ENCODE measurements at regions not wholly inside any gene's neighbourhood (a gene's known extent, or its start where the extent isn't known, plus 50 kb on each side); places are given as distances from the start of the nearest gene placed in this dataset.

DNA sequence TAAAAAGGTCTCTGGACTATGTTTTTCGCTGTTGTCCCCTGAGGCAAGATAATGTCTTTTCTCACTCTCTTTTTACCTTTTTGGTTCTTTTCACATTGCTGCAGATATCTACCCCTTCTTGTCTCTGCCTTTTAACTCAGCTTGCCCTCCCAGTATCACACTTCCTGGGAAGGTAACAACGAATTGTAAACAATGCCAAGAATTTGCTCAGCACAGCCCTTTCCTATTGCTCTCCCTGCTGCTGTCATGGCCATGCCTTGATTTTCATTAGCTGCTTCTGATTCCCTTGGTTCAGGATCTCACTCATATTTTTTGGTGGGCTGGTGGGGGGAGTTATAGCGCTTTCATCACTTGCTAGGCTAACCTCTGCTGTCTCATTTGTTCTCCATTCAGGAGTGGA lies 123.1 kb upstream of the DPH6 start:
- no peak for DNase-seq (ENCODE audit: extremely low spot score in 2 of 2)
- peaks cover 16% of the 10 kb centered on the region for H3K4me1 ChIP-seq
- no peaks in the 10 kb centered on the region for H3K36me3 ChIP-seq
- H3K9me3 ChIP-seq: no peaks in the 10 kb centered on the region
- H3K4me3 ChIP-seq: no peak overlapping the region
- intact Hi-C loops (cut with DNase I): no loop called here
- H3K27me3 ChIP-seq: no peaks in the 10 kb centered on the region
- TF ChIP-seq POLR2AphosphoS5 (IDR thresholded peaks at IDR 0.05; ENCODE audit: insufficient read depth in 1 of 2, low read depth in 1 of 2): no peak
- no peak for TF ChIP-seq POLR2A (IDR thresholded peaks at IDR 0.05)
- TF ChIP-seq, protein P1, sequence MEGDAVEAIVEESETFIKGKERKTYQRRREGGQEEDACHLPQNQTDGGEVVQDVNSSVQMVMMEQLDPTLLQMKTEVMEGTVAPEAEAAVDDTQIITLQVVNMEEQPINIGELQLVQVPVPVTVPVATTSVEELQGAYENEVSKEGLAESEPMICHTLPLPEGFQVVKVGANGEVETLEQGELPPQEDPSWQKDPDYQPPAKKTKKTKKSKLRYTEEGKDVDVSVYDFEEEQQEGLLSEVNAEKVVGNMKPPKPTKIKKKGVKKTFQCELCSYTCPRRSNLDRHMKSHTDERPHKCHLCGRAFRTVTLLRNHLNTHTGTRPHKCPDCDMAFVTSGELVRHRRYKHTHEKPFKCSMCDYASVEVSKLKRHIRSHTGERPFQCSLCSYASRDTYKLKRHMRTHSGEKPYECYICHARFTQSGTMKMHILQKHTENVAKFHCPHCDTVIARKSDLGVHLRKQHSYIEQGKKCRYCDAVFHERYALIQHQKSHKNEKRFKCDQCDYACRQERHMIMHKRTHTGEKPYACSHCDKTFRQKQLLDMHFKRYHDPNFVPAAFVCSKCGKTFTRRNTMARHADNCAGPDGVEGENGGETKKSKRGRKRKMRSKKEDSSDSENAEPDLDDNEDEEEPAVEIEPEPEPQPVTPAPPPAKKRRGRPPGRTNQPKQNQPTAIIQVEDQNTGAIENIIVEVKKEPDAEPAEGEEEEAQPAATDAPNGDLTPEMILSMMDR (IDR thresholded peaks at IDR 0.05): no peak
- no peak overlapping the region for H3K27ac ChIP-seq

- Histone ChIP-seq H3K27ac (no peak overlapping the region), H3K27me3 (no peaks in the 10 kb centered on the region), H3K4me1 (peaks cover 16% of the 10 kb centered on the region), H3K9me3 (no peaks in the 10 kb centered on the region), H3K36me3 (no peaks in the 10 kb centered on the region), H3K4me3 (no peak overlapping the region)
- no peak for DNase-seq (ENCODE audit: extremely low spot score in 2 of 2)
- intact Hi-C loops (cut with DNase I): no loop called here
- no peak for TF ChIP-seq POLR2A (IDR thresholded peaks at IDR 0.05)
Measured at GRCh38 chr15:35669432-35670045, 123.6 kb upstream of the DPH6 start.

DNA sequence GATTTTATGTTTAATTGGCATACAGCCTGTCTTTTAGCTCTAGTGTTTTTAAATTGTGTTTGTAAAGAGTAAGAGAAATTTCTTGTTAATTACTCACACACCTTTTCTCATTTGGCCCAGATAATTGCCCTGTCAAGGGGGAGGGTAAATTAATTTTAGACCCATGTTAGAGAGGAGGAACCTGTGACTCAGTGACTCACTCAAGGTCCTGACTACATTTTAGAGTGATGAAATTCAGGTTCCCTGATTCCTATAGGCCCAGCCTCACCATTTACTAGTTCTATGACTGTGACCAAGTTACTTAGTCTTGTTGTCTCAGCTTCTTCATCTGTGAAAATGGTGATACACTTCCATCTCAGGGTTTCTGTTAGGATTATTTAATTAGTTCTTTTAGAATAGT lies 125.2 kb upstream of the DPH6 start:
- peaks cover 21% of the 10 kb centered on the region for H3K4me1 ChIP-seq
- no peak overlapping the region for H3K27ac ChIP-seq
- H3K27me3 ChIP-seq: no peaks in the 10 kb centered on the region
- H3K36me3 ChIP-seq: no peaks in the 10 kb centered on the region
- DNase-seq (ENCODE audit: extremely low spot score in 2 of 2): no peak
- no peak for TF ChIP-seq POLR2AphosphoS5 (IDR thresholded peaks at IDR 0.05; ENCODE audit: insufficient read depth in 1 of 2, low read depth in 1 of 2)
- no peak for TF ChIP-seq POLR2A (IDR thresholded peaks at IDR 0.05)
- TF ChIP-seq, protein P1 (IDR thresholded peaks at IDR 0.05): no peak
- H3K9me3 ChIP-seq: no peaks in the 10 kb centered on the region
- H3K4me3 ChIP-seq: no peak overlapping the region
- intact Hi-C loops (cut with DNase I): no loop called here

DNA sequence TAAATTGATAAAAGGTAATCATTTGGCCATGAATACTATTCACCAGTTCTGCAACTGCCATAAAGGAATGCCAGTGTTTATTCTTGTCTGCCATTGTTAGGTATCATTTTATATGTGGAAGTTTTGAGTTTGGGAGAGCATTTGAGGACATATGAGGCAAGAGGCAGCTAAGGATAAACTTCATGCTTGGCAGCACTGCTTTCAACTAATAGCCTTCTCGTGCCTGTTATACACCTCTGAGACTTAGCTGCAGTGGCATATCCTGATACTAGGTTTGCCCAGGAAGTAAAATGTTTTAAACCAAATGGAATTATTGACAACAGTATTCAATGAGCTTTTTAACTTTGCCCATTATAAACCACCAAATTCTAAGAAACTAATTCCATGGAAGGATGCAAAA lies 126.0 kb upstream of the DPH6 start:
- TF ChIP-seq POLR2AphosphoS5 (IDR thresholded peaks at IDR 0.05; ENCODE audit: insufficient read depth in 1 of 2, low read depth in 1 of 2): no peak
- H3K4me3 ChIP-seq: no peak overlapping the region
- no peaks in the 10 kb centered on the region for H3K36me3 ChIP-seq
- peaks cover 13% of the 10 kb centered on the region for H3K4me1 ChIP-seq
- DNase-seq (ENCODE audit: extremely low spot score in 2 of 2): no peak
- H3K9me3 ChIP-seq: no peaks in the 10 kb centered on the region
- H3K27me3 ChIP-seq: no peaks in the 10 kb centered on the region
- no peak overlapping the region for H3K27ac ChIP-seq
- intact Hi-C loops (cut with DNase I): no loop called here

DNA sequence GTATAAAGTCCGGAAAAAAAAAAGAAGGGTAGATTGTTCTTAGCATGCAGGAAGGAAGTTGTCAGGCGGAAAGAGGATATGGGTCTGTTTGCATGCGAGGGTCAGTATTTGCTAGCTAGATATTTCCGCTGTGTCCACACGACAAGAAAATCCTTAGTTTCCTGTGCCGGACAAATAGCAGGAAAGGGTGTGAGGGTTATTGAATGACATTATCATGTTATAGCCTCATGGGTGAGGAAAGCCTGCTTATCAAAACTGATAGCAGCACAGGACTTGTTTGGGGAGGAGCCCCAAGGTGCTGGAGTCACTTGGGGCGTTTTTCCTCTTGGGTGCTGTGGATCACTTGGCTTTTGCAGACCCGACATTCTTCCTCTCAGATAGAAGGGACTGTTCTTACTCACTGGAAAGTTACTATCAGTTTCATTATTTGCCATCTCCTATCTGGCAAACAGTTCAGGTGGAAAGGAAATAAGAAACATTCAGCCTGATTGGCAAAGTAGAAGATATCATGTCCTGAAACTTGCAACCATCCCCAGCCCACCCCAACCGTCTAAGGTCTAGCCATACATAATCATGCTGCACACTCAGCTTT lies 127.2 kb upstream of the DPH6 start:
- no peak overlapping the region for H3K4me3 ChIP-seq
- no peak overlapping the region for H3K27ac ChIP-seq
- peaks cover 7% of the 10 kb centered on the region for H3K4me1 ChIP-seq
- DNase-seq (ENCODE audit: extremely low spot score in 2 of 2): no peak
- intact Hi-C loops (cut with DNase I): no loop called here
- H3K9me3 ChIP-seq: no peaks in the 10 kb centered on the region
- H3K27me3 ChIP-seq: no peaks in the 10 kb centered on the region
- H3K36me3 ChIP-seq: no peaks in the 10 kb centered on the region
- TF ChIP-seq POLR2A (IDR thresholded peaks at IDR 0.05): no peak
- TF ChIP-seq, protein P1 (IDR thresholded peaks at IDR 0.05): no peak
- peak in 1 of 2 donors; percentile 13 for TF ChIP-seq POLR2AphosphoS5 (IDR thresholded peaks at IDR 0.05; ENCODE audit: insufficient read depth in 1 of 2, low read depth in 1 of 2)

All from vagina (tissue), 2 donors.